K562 (cell line): ENCODE measurements at regions not wholly inside any gene's neighbourhood (a gene's known extent, or its start where the extent isn't known, plus 50 kb on each side); places are given as distances from the start of the nearest gene placed in this dataset.

Source experiments
- ATAC-seq: fragments of 200-7000 bp; cut with Tn5 transposase; 3 replicates; pipeline ENCODE4 v1.9.1; 2020; ENCODE audit warnings: moderate library complexity
- BruUV-seq: library from RNA; stranded (reverse); fragments of 400-500 nt; replicated peaks from 2 replicates; lab custom pipeline; 2021; lab: Mats Ljungman, UMichigan
- CTCF ChIA-PET: fragments of 300-600 bp; formaldehyde crosslinking; extraction: SDS; loops from one replicate; lab custom pipeline; 2021; ENCODE audit warnings: low intra/inter-chr PET ratio; lab: Yijun Ruan, JAX
- POLR2A ChIA-PET: fragments of 300-600, 350-650 bp; sonication (Branson Sonifier 250); formaldehyde crosslinking; extraction: SDS; loops from one replicate; lab custom pipeline; 2021; ENCODE audit warnings: antibody characterized with exemption, inconsistent platforms; lab: Yijun Ruan, JAX
- DNase-seq, 4 experiments: peaks; one replicate each; pipeline versions ENCODE4 v3.0.0 to v3.0.0-alpha.2; 2011 to 2018; ENCODE audit warnings: low spot score in 3 of 4, mixed read lengths in 3 of 4; ENCODE audit errors: extremely low read depth in 1 of 4
- FAIRE-seq: peaks from 2 replicates; lab custom pipeline; 2011; peaks lifted over from hg19 to GRCh38; lab: Jason Lieb, UNC
- H2AFZ ChIP-seq: 2 replicates; pipeline ENCODE4 v1.6.0; 2011; ENCODE audit warnings: low read depth, low read length, control low read depth, inconsistent platforms
- H3K27ac ChIP-seq: fragments of 200-600 bp; 3 replicates; pipeline ENCODE4 v1.8.0; 2011; ENCODE audit warnings: low read depth, mild to moderate bottlenecking, control low read depth, inconsistent platforms, low read length, moderate library complexity, mixed read lengths; ENCODE audit errors: extremely low read depth
- H3K27me3 ChIP-seq, 2 experiments: fragments of 300-600 bp in 1 of 2; 2 replicates in 1 of 2; 3 replicates in 1 of 2; pipeline versions ENCODE4 v1.6.0 to v1.8.0; 2011; ENCODE audit warnings: inconsistent platforms in 2 of 2, low read length in 2 of 2, mild to moderate bottlenecking in 1 of 2, mixed read lengths in 1 of 2, moderate library complexity in 1 of 2; ENCODE audit not compliant: control insufficient read depth in 2 of 2, insufficient read depth in 2 of 2
- H3K36me3 ChIP-seq: fragments of 300-600 bp; 3 replicates; pipeline ENCODE4 v1.8.0; 2011; ENCODE audit warnings: mild to moderate bottlenecking, low read length, inconsistent platforms; ENCODE audit not compliant: control insufficient read depth, insufficient read depth
- H3K4me1 ChIP-seq, 2 experiments: fragments of 200-600 bp in 1 of 2; replicated peaks in 1 of 2; 2 replicates in 1 of 2; 3 replicates in 1 of 2; pipeline versions ENCODE4 v1.5.1 to v1.8.0; 2011; ENCODE audit warnings: inconsistent platforms in 2 of 2, low read length in 2 of 2, mild to moderate bottlenecking in 1 of 2, mixed read lengths in 1 of 2, moderate library complexity in 1 of 2; ENCODE audit not compliant: control insufficient read depth in 2 of 2, insufficient read depth in 2 of 2
- H3K4me2 ChIP-seq: 2 replicates; pipeline ENCODE4 v1.6.1; 2011; ENCODE audit warnings: low read length, control low read depth, inconsistent platforms, mixed read lengths; ENCODE audit not compliant: insufficient read depth
- H3K4me3 ChIP-seq: fragments of 200-600 bp; sonication (generic), shearing (Covaris generic); 2 replicates; pipeline ENCODE4 v1.5.1; 2016; ENCODE audit warnings: control low read depth, inconsistent platforms
- H3K79me2 ChIP-seq: fragments of 200-600 bp; 3 replicates; pipeline ENCODE4 v1.8.0; 2011; ENCODE audit warnings: low read length, inconsistent platforms; ENCODE audit not compliant: control insufficient read depth, insufficient read depth
- H3K9ac ChIP-seq, 2 experiments: 2 replicates each; pipeline versions ENCODE4 v1.6.0 to v1.6.1; 2011; ENCODE audit warnings: low read depth in 2 of 2, low read length in 2 of 2, control low read depth in 1 of 2, inconsistent platforms in 1 of 2, mild to moderate bottlenecking in 1 of 2, mixed read lengths in 1 of 2; ENCODE audit not compliant: insufficient read depth in 1 of 2
- H3K9me1 ChIP-seq: one replicate; pipeline ENCODE4 v1.6.0; 2011; ENCODE audit warnings: inconsistent platforms, mild to moderate bottlenecking, low read length, moderate library complexity; ENCODE audit not compliant: control insufficient read depth, insufficient read depth
- H3K9me3 ChIP-seq: replicated peaks from 2 replicates; pipeline ENCODE4 v1.5.1; 2011; ENCODE audit warnings: low read depth, low read length, inconsistent platforms; ENCODE audit not compliant: control insufficient read depth, insufficient read depth
- H4K20me1 ChIP-seq: replicated peaks from 2 replicates; pipeline ENCODE4 v1.6.1; 2011; ENCODE audit warnings: low read length, inconsistent platforms, mixed read lengths; ENCODE audit not compliant: control insufficient read depth, insufficient read depth
- ARHGAP35 ChIP-seq: fragments of 450-650 bp; IDR thresholded peaks from 2 replicates; pipeline ENCODE4 v1.6.1; 2018; ENCODE audit not compliant: partially characterized antibody
- C11orf30 ChIP-seq: fragments of 450-650 bp; IDR thresholded peaks from 2 replicates; pipeline ENCODE4 v1.6.1; 2016; ENCODE audit warnings: low read depth, mild to moderate bottlenecking
- CBX2 ChIP-seq: fragments of 200-600 bp; sonication (generic); IDR thresholded peaks from one replicate; pipeline ENCODE4 v1.6.1; 2012; ENCODE audit warnings: mild to moderate bottlenecking, low read length, inconsistent platforms; ENCODE audit not compliant: insufficient read depth, poor library complexity, severe bottlenecking
- ESRRA ChIP-seq: fragments of 450-650 bp; IDR thresholded peaks from 2 replicates; pipeline ENCODE4 v1.6.1; 2014; ENCODE audit warnings: low read depth, mild to moderate bottlenecking, moderate library complexity, borderline replicate concordance
- GABPB2 ChIP-seq: fragments of 250-450 bp; sonication (Bioruptor Pico); conservative IDR thresholded peaks from 2 replicates; pipeline ENCODE4 v1.5.1; 2021; ENCODE audit warnings: mild to moderate bottlenecking
- KDM4B ChIP-seq, 2 experiments: fragments of 450-650 bp in 1 of 2; sonication (generic) in 1 of 2; IDR thresholded peaks; 2 replicates each; pipeline ENCODE4 v1.6.1; 2016 to 2017; ENCODE audit warnings: borderline replicate concordance in 2 of 2, antibody characterized with exemption in 1 of 2, low read depth in 1 of 2, mild to moderate bottlenecking in 1 of 2
- MTF1 ChIP-seq: fragments of 250-450 bp; sonication (Bioruptor Pico); IDR thresholded peaks from 2 replicates; pipeline ENCODE4 v1.9.0; 2021; ENCODE audit warnings: moderate library complexity, mild to moderate bottlenecking, inconsistent platforms, borderline replicate concordance
- POLR2B ChIP-seq: fragments of 450-650 bp; IDR thresholded peaks from 2 replicates; pipeline ENCODE4 v1.6.1; 2018; ENCODE audit warnings: low read depth; ENCODE audit not compliant: partially characterized antibody
- RBM39 ChIP-seq: fragments of 200-400 bp; formaldehyde crosslinking; optimal IDR thresholded peaks from 2 replicates; pipeline ENCODE3; 2018; ENCODE audit warnings: low read depth, low read length
- SIN3A ChIP-seq, 2 experiments: fragments of 150-350 bp in 1 of 2; IDR thresholded peaks; 2 replicates each; pipeline ENCODE4 v1.6.1; 2011 to 2016; ENCODE audit warnings: borderline replicate concordance in 2 of 2, low read depth in 2 of 2, low read length in 2 of 2, mild to moderate bottlenecking in 2 of 2, moderate library complexity in 2 of 2; ENCODE audit not compliant: control insufficient read depth in 1 of 2
- TBP ChIP-seq: optimal IDR thresholded peaks from 2 replicates; pipeline ENCODE3; 2011; ENCODE audit warnings: low read depth, low read length, improper control_type of control experiment
- XRCC4 ChIP-seq: IDR thresholded peaks from one replicate; pipeline ENCODE4 v1.6.1; 2011; ENCODE audit not compliant: insufficient read depth, insufficient read length; ENCODE audit errors: extremely low read depth
- ZBTB17 ChIP-seq: fragments of 450-650 bp; formaldehyde crosslinking; IDR thresholded peaks from 2 replicates; pipeline ENCODE4 v1.4.0; 2020; ENCODE audit warnings: mild to moderate bottlenecking
- ZNF134 ChIP-seq: fragments of 250-450 bp; sonication (Bioruptor Pico); conservative IDR thresholded peaks from 2 replicates; pipeline ENCODE4 v1.4.0; 2020
- ZNF347 ChIP-seq: fragments of 450-650 bp; formaldehyde crosslinking; IDR thresholded peaks from 2 replicates; pipeline ENCODE4 v1.4.0; 2020; ENCODE audit warnings: low read depth, mild to moderate bottlenecking, moderate library complexity
- ZNF586 ChIP-seq: fragments of 450-650 bp; formaldehyde crosslinking; conservative IDR thresholded peaks from 2 replicates; pipeline ENCODE4 v1.4.0; 2020; ENCODE audit warnings: mild to moderate bottlenecking, moderate library complexity
- ZNF589 ChIP-seq: fragments of 200-800 bp; sonication (Bioruptor generic); IDR thresholded peaks from 2 replicates; pipeline ENCODE4 v1.6.1; 2016; ENCODE audit warnings: low read depth, missing genetic modification characterization, missing compliant biosample characterization
- WGBS: fragments of 100-300 bp; shearing (Covaris generic); methylation state at CpG from one replicate; pipeline ENCODE4 v1.1.6; 2016; ENCODE audit warnings: low coverage, mixed read lengths; ENCODE audit not compliant: insufficient coverage; ENCODE audit errors: missing lambda C conversion rate; 5-methylcytosine and 5-hydroxymethylcytosine counted together
- in situ Hi-C: fragments of 300-500 bp; cut with MboI; formaldehyde crosslinking; loops from 4 replicates; pipeline ENCODE4 v1.15.0; 2018; ENCODE audit warnings: inconsistent platforms, mixed read lengths
- intact Hi-C: fragments of 100-400 bp; cut with micrococcal nuclease; formaldehyde crosslinking; loops from 2 replicates; pipeline ENCODE4 v1.14.2; 2022
- TF ChIP-seq, protein P1 (sequence below): fragments of 450-650 bp; formaldehyde crosslinking; IDR thresholded peaks from 2 replicates; pipeline ENCODE4 v1.4.0; 2020; ENCODE audit warnings: mild to moderate bottlenecking
- TF ChIP-seq, protein P2 (sequence below), 3 experiments: IDR thresholded peaks in 2 of 3; conservative IDR thresholded peaks in 1 of 3; 2 replicates each; pipeline ENCODE4 v1.5.1; 2011 to 2012; ENCODE audit warnings: low read length in 3 of 3, mild to moderate bottlenecking in 3 of 3, control low read depth in 2 of 3, improper control_type of control experiment in 1 of 3, inconsistent platforms in 1 of 3, low read depth in 1 of 3, mixed read lengths in 1 of 3, moderate library complexity in 1 of 3; ENCODE audit not compliant: insufficient read depth in 2 of 3
- TF ChIP-seq, protein P3 (sequence below): fragments of 250-450 bp; sonication (Bioruptor Pico); IDR thresholded peaks from 2 replicates; pipeline ENCODE4 v1.5.0; 2021

DNA sequence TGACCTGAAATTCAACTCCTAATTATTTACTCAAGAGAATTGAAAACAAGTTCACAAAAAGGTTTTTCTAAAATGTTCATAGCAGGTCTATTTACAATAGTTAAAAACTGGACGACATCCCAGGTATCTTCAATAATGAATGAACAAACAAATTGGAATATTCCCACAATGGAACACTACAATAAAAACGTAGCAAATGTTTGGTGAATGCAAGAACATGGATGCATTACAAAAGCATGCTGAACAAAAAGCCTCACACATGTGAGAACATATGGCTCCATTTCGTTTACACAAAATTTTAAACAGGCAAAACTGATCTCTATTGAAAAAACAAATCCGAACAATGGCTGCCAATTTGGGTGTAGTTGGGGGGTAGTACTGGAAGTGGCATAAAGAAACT lies 669.9 kb downstream of the MTRR start (continued):
- no peak for TF ChIP-seq GABPB2 (CRISPR knock-in tag)
- TF ChIP-seq, protein P1, sequence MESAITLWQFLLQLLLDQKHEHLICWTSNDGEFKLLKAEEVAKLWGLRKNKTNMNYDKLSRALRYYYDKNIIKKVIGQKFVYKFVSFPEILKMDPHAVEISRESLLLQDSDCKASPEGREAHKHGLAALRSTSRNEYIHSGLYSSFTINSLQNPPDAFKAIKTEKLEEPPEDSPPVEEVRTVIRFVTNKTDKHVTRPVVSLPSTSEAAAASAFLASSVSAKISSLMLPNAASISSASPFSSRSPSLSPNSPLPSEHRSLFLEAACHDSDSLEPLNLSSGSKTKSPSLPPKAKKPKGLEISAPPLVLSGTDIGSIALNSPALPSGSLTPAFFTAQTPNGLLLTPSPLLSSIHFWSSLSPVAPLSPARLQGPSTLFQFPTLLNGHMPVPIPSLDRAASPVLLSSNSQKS: no peak
- TF ChIP-seq KDM4B (IDR thresholded peaks at IDR 0.05; ENCODE audit: borderline replicate concordance in 2 of 2, low read depth in 1 of 2): no peak
- TF ChIP-seq, protein P2, sequence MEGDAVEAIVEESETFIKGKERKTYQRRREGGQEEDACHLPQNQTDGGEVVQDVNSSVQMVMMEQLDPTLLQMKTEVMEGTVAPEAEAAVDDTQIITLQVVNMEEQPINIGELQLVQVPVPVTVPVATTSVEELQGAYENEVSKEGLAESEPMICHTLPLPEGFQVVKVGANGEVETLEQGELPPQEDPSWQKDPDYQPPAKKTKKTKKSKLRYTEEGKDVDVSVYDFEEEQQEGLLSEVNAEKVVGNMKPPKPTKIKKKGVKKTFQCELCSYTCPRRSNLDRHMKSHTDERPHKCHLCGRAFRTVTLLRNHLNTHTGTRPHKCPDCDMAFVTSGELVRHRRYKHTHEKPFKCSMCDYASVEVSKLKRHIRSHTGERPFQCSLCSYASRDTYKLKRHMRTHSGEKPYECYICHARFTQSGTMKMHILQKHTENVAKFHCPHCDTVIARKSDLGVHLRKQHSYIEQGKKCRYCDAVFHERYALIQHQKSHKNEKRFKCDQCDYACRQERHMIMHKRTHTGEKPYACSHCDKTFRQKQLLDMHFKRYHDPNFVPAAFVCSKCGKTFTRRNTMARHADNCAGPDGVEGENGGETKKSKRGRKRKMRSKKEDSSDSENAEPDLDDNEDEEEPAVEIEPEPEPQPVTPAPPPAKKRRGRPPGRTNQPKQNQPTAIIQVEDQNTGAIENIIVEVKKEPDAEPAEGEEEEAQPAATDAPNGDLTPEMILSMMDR (IDR thresholded peaks at IDR 0.05 in 2 of 3, conservative IDR thresholded peaks at IDR 0.05 in 1 of 3; ENCODE audit: insufficient read depth in 2 of 3, low read depth in 1 of 3, low read length in 3 of 3): no peak
- no peak for TF ChIP-seq ARHGAP35
- no peak for TF ChIP-seq ZBTB17 (CRISPR knock-in tag)
- TF ChIP-seq C11orf30: no peak
- TF ChIP-seq ZNF134: no peak

DNA sequence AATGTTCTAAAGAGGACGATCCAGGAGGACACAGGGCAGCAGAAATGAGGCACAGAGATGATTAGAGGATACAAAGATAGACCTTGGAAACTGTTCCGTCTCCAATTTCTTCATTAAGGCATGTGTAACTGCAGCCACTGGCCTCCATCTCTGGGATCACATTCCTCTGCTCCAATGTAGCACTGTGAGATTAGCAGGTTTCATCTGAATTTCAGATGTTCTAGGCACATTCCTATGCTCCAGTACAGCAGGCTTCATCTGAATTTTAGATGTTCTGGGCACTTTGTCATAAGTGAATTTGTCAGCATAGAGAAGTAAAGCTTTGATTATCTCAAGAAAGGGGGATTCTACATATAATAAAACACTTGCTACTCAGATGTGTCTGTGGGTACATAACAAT lies 671.4 kb downstream of the MTRR start:
- in situ Hi-C loops: loop anchor here (10.0 kb wide), 1 partner anchor 154 kb away; no protein-coding TSS in a partner anchor
- no TSS peak for BruUV-seq
- TF ChIP-seq SIN3A (IDR thresholded peaks at IDR 0.05; ENCODE audit: borderline replicate concordance in 2 of 2, control insufficient read depth in 1 of 2, low read depth in 2 of 2, low read length in 2 of 2) (no peak), ESRRA (no peak), POLR2B (no peak), ZNF347 (CRISPR knock-in tag) (no peak), TBP (no peak), MTF1 (no peak), CBX2 (no peak), ZNF589 (no peak), RBM39 (no peak), XRCC4 (no peak), ZNF586 (no peak)
- TF ChIP-seq, protein P3, sequence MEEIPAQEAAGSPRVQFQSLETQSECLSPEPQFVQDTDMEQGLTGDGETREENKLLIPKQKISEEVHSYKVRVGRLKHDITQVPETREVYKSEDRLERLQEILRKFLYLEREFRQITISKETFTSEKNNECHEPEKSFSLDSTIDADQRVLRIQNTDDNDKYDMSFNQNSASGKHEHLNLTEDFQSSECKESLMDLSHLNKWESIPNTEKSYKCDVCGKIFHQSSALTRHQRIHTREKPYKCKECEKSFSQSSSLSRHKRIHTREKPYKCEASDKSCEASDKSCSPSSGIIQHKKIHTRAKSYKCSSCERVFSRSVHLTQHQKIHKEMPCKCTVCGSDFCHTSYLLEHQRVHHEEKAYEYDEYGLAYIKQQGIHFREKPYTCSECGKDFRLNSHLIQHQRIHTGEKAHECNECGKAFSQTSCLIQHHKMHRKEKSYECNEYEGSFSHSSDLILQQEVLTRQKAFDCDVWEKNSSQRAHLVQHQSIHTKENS (CRISPR knock-in tag): no peak

More for the DNA sequence above, 671.4 kb downstream of the MTRR start:
- Histone ChIP-seq H3K4me3 (no peak overlapping the region), H2AFZ (no peak overlapping the region), H3K79me2 (no peaks in the 10 kb centered on the region), H3K9ac (no peak overlapping the region), H3K27ac (no peak overlapping the region), H3K9me1 (no peaks in the 10 kb centered on the region), H4K20me1 (no peaks in the 10 kb centered on the region), H3K4me1 (no peaks in the 10 kb centered on the region), H3K9me3 (no peaks in the 10 kb centered on the region), H3K36me3 (no peaks in the 10 kb centered on the region), H3K27me3 (no peaks in the 10 kb centered on the region), H3K4me2 (no peak overlapping the region)
- FAIRE-seq (no peak), ATAC-seq (no peak), DNase-seq (no peak)
- POLR2A ChIA-PET: no interaction called here
- intact Hi-C loops: no loop called here
- CTCF ChIA-PET: no interaction called here
- 0% methylated on average over 2 of the region's 2 CpGs for whole genome bisulfite sequencing
